Upper lobe of left lung (tissue), 4 donors: ENCODE measurements at regions not wholly inside any gene's neighbourhood (a gene's known extent, or its start where the extent isn't known, plus 50 kb on each side); places are given as distances from the start of the nearest gene placed in this dataset.

Source experiments
- CTCF ChIP-seq, 6 experiments: fragments of 450-650 bp in 4 of 6; fragments of 200-600 bp in 2 of 6; sonication (generic) in 2 of 6; IDR thresholded peaks; one replicate each; pipeline ENCODE4 v1.5.1; 2016 to 2019; ENCODE audit warnings: antibody characterized with exemption in 6 of 6
- POLR2A ChIP-seq, 4 donors: fragments of 450-650 bp; IDR thresholded peaks; one replicate each; pipeline ENCODE4 v1.5.1; 2016 to 2017; ENCODE audit warnings: antibody characterized with exemption in 4 of 4, mild to moderate bottlenecking in 2 of 4

GRCh38 chr6:105952772-105953690 lies 133.1 kb upstream of the PRDM1 start:
- TF ChIP-seq CTCF (IDR thresholded peaks at IDR 0.05): no peak
- no peak for TF ChIP-seq POLR2A (IDR thresholded peaks at IDR 0.05)
